ENCODE measurements at regions not wholly inside any gene's neighbourhood (a gene's known extent, or its start where the extent isn't known, plus 50 kb on each side); places are given as distances from the start of the nearest gene placed in this dataset.

GRCh38 chr9:106218854-106219253 lies 524.5 kb downstream of the TMEM38B start:
- Histone ChIP-seq H3K14ac (ENCODE audit: insufficient read length) (no peak overlapping the region), H3K18ac (ENCODE audit: extremely low read depth, low read length) (no peak overlapping the region), H3K9me3 (ENCODE audit: insufficient read depth in 2 of 2, low read depth in 1 of 2, low read length in 1 of 2) (no peaks in the 10 kb centered on the region), H4K5ac (ENCODE audit: insufficient read length, low read depth, low read length) (no peak overlapping the region), H2BK12ac (ENCODE audit: low read depth, low read length) (no peak overlapping the region), H3K79me1 (ENCODE audit: low read depth, low read length) (no peaks in the 10 kb centered on the region), H3K4me3 (ENCODE audit: extremely low read depth in 1 of 4, insufficient read depth in 2 of 4, low read depth in 3 of 4, low read length in 4 of 4) (no peak overlapping the region), H4K8ac (ENCODE audit: extremely low read depth, insufficient read depth, low read length) (no peak overlapping the region), H2AK5ac (ENCODE audit: low read depth, low read length) (no peak overlapping the region), H4K20me1 (replicated peaks in 1 of 2; ENCODE audit: control insufficient read depth in 1 of 2, insufficient read depth in 2 of 2, low read length in 2 of 2) (no peaks in the 10 kb centered on the region), H3K4ac (replicated peaks; ENCODE audit: insufficient read length, low read depth, low read length) (no peak overlapping the region), H4K91ac (replicated peaks; ENCODE audit: insufficient read length, low read length) (no peak overlapping the region), H3K9ac (replicated peaks in 1 of 4; ENCODE audit: extremely low read depth in 1 of 4, low read depth in 3 of 4, low read length in 3 of 4) (no peak overlapping the region), H3K4me1 (replicated peaks in 1 of 4; ENCODE audit: control insufficient read depth in 3 of 4, insufficient read depth in 4 of 4, low read length in 3 of 4) (no peaks in the 10 kb centered on the region), H3K79me2 (ENCODE audit: control insufficient read depth in 1 of 2, insufficient read depth in 2 of 2, low read length in 2 of 2) (no peaks in the 10 kb centered on the region), H3K56ac (replicated peaks; ENCODE audit: insufficient read length, low read depth, low read length) (no peak overlapping the region), H2BK15ac (ENCODE audit: low read length) (no peak overlapping the region), H3K23ac (ENCODE audit: insufficient read length) (no peak overlapping the region), H2BK20ac (ENCODE audit: low read length) (no peak overlapping the region), H3K23me2 (ENCODE audit: low read depth, low read length) (no peaks in the 10 kb centered on the region), H2BK120ac (replicated peaks; ENCODE audit: low read depth, low read length) (no peak overlapping the region), H3K4me2 (ENCODE audit: insufficient read depth in 1 of 2, low read depth in 2 of 2, low read length in 2 of 2) (no peak overlapping the region), H2BK5ac (ENCODE audit: low read depth, low read length) (no peak overlapping the region), H3K36me3 (ENCODE audit: control insufficient read depth in 2 of 4, insufficient read depth in 4 of 4, low read length in 3 of 4) (no peaks in the 10 kb centered on the region), H3K27ac (ENCODE audit: low read depth, low read length) (no peak overlapping the region), H3K27me3 (replicated peaks in 1 of 4; ENCODE audit: control insufficient read depth in 3 of 4, extremely low read depth in 1 of 4, insufficient read depth in 3 of 4, low read length in 3 of 4) (no peaks in the 10 kb centered on the region), H2AFZ (ENCODE audit: low read length) (no peak overlapping the region)
- TF ChIP-seq SRF (IDR thresholded peaks at IDR 0.05; ENCODE audit: low read depth, low read length) (no peak), CBX8 (IDR thresholded peaks at IDR 0.05; ENCODE audit: borderline replicate concordance, low read depth, low read length) (no peak), SAP30 (IDR thresholded peaks at IDR 0.05; ENCODE audit: insufficient read depth, insufficient replicate concordance, low read length) (no peak), CTBP2 (IDR thresholded peaks at IDR 0.05; ENCODE audit: borderline replicate concordance, insufficient read depth, insufficient read length, low read length) (no peak), CHD1 (IDR thresholded peaks at IDR 0.05; ENCODE audit: low read depth, low read length) (no peak), RXRA (IDR thresholded peaks at IDR 0.05; ENCODE audit: insufficient read depth, low read depth, low read length) (no peak), RAD21 (IDR thresholded peaks at IDR 0.05 in 1 of 2, conservative IDR thresholded peaks at IDR 0.05 in 1 of 2; ENCODE audit: low read depth in 2 of 2, low read length in 2 of 2) (no peak), SIX5 (IDR thresholded peaks at IDR 0.05; ENCODE audit: low read depth, low read length) (no peak), JUND (IDR thresholded peaks at IDR 0.05; ENCODE audit: low read length) (no peak), FOSL1 (IDR thresholded peaks at IDR 0.05; ENCODE audit: insufficient read depth, low read depth, low read length) (no peak), BACH1 (IDR thresholded peaks at IDR 0.05; ENCODE audit: low read length) (no peak), EGR1 (IDR thresholded peaks at IDR 0.05; ENCODE audit: borderline replicate concordance, low read depth, low read length) (no peak), POLR2A (IDR thresholded peaks at IDR 0.05; ENCODE audit: control extremely low read depth in 1 of 2, low read depth in 2 of 2, low read length in 2 of 2) (no peak)
- ChIA-PET POLR2A (ENCODE audit: partially characterized antibody) (no interaction called here), CTCF (ENCODE audit: partially characterized antibody) (no interaction called here)
- 86% methylated on average over 3 of the region's 3 CpGs; no CpG with 5 or more reads in 1 of the 2 experiments for WGBS, 2 experiments (ENCODE audit: extremely low coverage in 1 of 2, insufficient coverage in 1 of 2, insufficient read length in 1 of 2, insufficient replicate concordance in 2 of 2, low coverage in 1 of 2, low lambda C conversion rate in 2 of 2, missing lambda C conversion rate in 1 of 2)
- FAIRE-seq (no peak), DNase-seq (ENCODE audit: low read depth in 1 of 2, low spot score in 2 of 2) (no peak)

All from H1 (cell line).